ENCODE measurements at regions not wholly inside any gene's neighbourhood (a gene's known extent, or its start where the extent isn't known, plus 50 kb on each side); places are given as distances from the start of the nearest gene placed in this dataset.

GRCh38 chrX:13266641-13267345 is 53.1 kb downstream of the ATXN3L start:
- DNase-seq: no peak

DNA sequence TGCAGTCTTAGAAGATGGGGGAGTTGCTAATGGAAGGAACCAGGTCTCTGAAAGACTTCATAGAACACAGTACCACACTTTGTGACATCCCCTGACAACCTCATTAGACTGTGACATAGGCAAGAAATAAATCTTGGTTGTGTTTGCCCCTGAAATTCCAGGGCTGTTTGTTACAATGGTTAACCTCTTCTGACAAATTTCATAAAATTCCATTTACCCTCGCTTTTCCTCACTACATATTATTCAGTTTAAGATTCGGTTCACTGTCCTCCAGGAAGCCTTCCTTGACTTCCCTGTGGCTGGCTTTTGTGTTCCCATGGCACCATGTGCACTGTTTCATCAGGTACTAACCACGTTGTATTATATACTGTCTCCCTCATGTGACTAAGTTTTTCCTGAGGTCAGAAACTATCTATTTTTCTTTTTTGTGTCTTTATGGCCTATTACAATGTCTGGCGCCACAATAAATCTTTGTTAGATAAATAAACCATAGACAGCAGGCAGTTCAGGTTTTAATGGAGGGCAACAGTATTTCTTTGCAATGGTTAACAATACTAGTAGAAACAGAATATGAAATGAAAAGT is 54.2 kb downstream of the ATXN3L start:
- DNase-seq: no peak

- DNase-seq: no peak
Observed at GRCh38 chrX:13265111-13265510, 54.7 kb downstream of the ATXN3L start.

GRCh38 chrX:13263560-13264251 is 56.1 kb downstream of the ATXN3L start:
- DNase-seq: no peak

DNA sequence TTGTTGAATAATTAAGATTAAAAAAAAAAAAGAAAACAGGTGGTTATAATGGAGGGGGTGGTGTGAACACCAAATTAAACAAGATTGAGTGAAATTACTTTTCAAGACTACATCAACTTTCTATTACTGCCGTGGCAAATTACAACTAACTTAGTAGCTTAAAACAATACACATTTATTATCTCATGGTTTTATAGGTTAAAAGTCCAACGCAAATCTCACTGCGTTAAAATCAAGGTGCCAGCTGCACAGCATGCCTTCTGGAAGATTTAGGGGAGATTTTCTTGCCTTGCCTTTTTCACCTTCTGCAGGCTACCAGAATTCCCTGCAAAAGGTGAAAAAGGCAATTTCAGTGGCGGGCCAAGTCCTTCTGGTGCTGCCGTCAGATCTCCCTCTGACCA is 58.5 kb downstream of the ATXN3L start:
- DNase-seq: no peak

DNA sequence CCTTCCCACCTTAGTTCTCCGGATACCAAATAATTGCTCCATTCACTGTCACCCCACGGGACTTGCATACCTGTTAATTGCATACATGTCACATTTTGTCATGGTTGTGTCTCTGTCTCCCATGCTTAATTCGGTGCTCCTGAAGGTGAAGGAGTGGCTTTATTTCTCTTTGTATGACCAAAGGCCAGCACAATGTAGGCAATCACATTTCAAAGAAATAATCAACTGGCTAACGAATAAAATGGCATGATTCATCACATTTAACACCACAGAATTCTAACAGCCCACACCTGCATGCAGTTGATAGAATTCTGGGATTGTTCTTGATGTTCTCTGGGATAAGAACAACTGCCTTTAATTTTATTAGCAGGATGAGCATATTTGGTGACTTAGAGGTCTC is 59.3 kb downstream of the ATXN3L start:
- DNase-seq: no peak

- DNase-seq: no peak
Observed at GRCh38 chrX:13258725-13259124, 61.1 kb downstream of the ATXN3L start.

DNA sequence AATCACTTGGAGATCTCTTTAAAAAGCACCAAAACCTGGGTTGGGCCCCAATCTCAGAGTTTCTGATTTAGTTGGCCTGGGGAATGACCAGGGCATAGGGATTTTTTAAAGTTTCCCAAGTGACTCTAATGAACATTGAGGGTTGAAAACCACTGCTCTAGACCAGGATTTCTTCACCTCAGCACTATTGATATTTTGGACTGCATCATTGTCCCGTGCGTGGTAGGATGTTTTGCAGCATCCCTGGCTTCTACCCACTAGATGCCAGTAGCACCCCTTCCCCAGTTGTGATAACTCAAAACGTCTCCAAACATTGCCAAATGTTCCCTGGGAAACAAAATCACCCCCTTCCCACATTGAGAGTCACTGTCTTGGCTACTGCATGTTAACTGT is 61.8 kb downstream of the ATXN3L start:
- DNase-seq: no peak

- no peak for DNase-seq
Observed at GRCh38 chrX:13257223-13258051, 62.4 kb downstream of the ATXN3L start.

GRCh38 chrX:13256603-13257002 is 63.2 kb downstream of the ATXN3L start:
- no peak for DNase-seq

DNA sequence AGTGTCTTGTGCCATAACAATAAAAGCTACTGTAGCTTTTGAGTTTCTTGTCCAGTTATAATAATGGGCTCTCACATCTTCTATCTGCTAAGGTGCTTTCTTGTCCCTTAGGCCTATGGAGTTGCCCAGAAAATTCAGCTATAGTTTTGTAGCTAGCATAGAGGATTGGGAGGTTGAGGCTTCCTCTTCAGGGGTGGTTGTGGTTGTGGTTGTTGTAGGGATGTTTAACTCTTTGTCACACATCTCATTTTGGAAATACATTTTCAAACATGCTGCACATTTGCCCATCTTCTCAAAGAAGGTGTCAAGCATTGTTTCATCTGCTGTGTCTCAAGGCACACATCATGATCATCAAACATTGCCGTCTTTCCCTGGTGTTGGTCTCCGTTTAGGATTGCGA is 65.0 kb downstream of the ATXN3L start:
- DNase-seq: no peak

GRCh38 chrX:13254076-13254785 is 65.6 kb downstream of the ATXN3L start:
- no peak for DNase-seq

DNA sequence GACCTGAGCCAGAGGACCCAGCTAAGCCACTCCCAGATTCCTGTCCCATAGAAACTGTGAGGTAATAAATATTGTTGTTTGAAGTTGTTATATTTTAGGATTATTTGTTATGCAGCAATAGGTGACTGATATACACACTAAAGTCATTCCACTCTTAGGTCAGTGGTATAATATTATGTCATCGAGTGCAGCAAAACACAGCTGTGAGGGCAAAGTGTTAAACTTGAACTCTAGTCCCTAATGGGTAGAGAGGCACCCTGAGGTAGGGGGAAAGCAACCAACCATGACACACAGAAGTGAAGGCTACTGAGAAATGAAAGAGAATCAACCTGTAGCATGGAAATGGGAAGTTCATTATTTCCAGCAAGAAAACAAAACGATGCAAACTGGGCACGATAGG is 66.6 kb downstream of the ATXN3L start:
- no peak for DNase-seq

DNA sequence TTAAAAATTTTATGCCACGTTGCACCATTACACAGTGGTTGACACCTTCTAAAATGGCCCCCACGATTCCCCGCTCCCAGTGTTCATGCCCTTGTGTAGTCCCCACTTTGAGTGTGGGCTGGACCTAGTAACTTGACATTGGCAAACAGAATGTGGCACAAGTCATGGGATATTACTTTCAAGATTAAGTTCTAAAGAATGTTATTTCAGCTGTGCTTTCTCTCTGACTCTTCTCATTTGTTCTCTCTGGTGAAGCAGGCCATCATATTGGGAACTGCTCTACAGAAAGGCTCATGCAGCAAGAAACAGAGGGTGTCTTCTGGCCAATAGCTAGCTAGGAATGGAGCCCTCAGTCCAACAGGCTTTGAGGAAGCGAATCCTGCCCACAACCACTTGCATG is 67.1 kb downstream of the ATXN3L start:
- no peak for DNase-seq

DNA sequence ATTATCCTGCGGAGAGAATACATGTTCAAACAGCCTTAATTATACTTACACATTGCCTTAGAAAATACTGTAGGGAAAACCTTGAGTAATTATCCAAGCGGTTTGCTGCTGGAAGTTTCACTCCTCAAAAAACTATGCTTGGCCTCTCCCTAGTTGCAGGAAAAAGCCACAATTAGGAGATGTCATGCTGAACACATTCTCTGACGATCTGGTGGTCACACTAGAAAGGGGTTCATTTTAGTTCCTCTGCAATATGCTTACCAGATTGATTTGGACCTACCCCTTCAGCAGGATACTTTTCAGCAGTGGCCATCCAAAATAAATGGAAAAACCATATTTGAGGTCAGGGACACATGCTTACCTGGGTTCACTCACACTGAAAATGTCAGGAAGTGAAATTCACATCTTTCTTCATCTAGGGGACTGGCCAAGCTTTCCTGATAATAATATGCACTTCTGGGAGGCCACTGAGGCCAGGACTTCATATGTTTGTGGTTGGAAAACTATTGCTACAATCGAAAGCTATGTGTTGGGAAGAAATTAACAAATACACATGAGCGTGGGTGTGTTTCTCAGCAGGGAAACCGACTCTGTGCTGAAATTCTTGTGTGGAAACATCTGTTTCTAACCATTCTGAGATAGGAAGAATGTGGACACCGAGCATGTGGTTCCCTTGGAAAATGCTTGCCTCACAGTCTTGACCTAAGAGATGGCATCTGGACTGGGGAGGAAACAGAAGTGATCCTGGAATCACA is 68.8 kb downstream of the ATXN3L start:
- no peak for DNase-seq

- no peak for DNase-seq
Observed at GRCh38 chrX:13248867-13249486, 70.9 kb downstream of the ATXN3L start.

- no peak for DNase-seq
Observed at GRCh38 chrX:13239272-13239671, 80.6 kb downstream of the ATXN3L start.

DNA sequence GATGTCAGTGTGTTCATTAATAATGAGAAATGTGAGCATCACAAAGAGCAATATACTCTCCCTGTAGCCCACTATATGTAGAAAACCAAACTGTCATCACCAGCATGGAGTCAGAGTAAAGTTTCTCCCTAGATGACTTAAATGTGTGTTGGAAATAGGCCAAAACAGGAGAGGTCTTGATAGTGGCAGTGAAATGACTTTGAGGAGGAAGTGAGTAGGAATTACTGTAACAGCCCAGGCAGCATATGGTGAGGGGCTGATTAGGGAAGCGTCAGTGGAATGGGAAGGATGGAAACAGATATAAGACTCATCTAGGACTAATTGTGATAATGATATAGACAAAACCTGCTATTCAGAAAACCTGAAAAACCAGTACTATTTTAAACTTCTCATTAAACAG is 83.9 kb downstream of the ATXN3L start:
- peak; percentile 72 for DNase-seq

- DNase-seq: no peak
Observed at GRCh38 chrX:13232484-13232883, 87.4 kb downstream of the ATXN3L start.

DNA sequence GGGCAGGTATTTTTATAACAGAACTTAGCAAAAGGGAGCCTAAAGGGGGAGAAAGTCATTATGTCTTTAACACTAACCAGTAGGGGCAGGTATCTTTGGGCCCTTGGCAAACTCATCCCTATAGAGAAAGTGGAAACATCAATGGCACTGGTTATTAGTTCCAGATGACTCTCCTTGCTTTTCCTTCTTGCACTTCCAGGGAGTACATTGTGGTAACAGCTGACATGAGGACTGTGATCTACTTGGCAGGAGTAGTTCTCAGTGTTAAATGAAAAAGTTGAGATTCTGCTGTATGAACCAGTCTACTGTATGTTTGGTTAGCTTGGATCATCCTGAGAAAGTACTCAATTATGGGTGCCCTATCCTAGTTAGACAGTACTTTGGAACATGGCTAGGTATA is 93.6 kb downstream of the ATXN3L start:
- no peak for DNase-seq

GRCh38 chrX:13223868-13224567 is 95.8 kb downstream of the ATXN3L start:
- DNase-seq: peak; percentile 73
